RWPE2 (cell line): ENCODE measurements at regions not wholly inside any gene's neighbourhood (a gene's known extent, or its start where the extent isn't known, plus 50 kb on each side); places are given as distances from the start of the nearest gene placed in this dataset.

ENCODE experiments used
- ATAC-seq: fragments of 200-7000 bp; cut with Tn5 transposase; 3 replicates; pipeline ENCODE4 v1.9.1; 2021; ENCODE audit warnings: low read depth
- DNase-seq: peaks from one replicate; pipeline ENCODE4 v3.0.0-alpha.2; 2020; ENCODE audit warnings: low spot score
- H3K27ac ChIP-seq: fragments of 450-650 bp; 2 replicates; pipeline ENCODE4 v1.5.1; 2017; ENCODE audit warnings: mild to moderate bottlenecking; ENCODE audit not compliant: poor library complexity, severe bottlenecking
- H3K27me3 ChIP-seq: fragments of 250-450 bp; sonication (Bioruptor Pico); 2 replicates; pipeline ENCODE4 v1.5.1; 2021; ENCODE audit warnings: mild to moderate bottlenecking, moderate library complexity; ENCODE audit not compliant: insufficient read depth, poor library complexity, severe bottlenecking
- H3K36me3 ChIP-seq: fragments of 250-450 bp; sonication (Bioruptor Pico); 2 replicates; pipeline ENCODE4 v1.5.1; 2020; ENCODE audit warnings: low read depth, mild to moderate bottlenecking, moderate library complexity
- H3K4me1 ChIP-seq: fragments of 250-450 bp; sonication (Bioruptor Pico); 2 replicates; pipeline ENCODE4 v1.5.1; 2021; ENCODE audit warnings: mild to moderate bottlenecking, moderate library complexity; ENCODE audit not compliant: insufficient read depth, poor library complexity, severe bottlenecking
- H3K4me3 ChIP-seq: fragments of 250-450 bp; sonication (Bioruptor Pico); 2 replicates; pipeline ENCODE4 v1.5.1; 2021; ENCODE audit warnings: mild to moderate bottlenecking, moderate library complexity; ENCODE audit not compliant: severe bottlenecking
- H3K9me3 ChIP-seq: fragments of 250-450 bp; sonication (Bioruptor Pico); 2 replicates; pipeline ENCODE4 v1.5.1; 2021; ENCODE audit warnings: mild to moderate bottlenecking, moderate library complexity; ENCODE audit not compliant: severe bottlenecking
- CTCF ChIP-seq: fragments of 450-650 bp; IDR thresholded peaks from one replicate; pipeline ENCODE4 v1.5.1; 2017; ENCODE audit warnings: mild to moderate bottlenecking, moderate library complexity; ENCODE audit not compliant: poor library complexity, severe bottlenecking

- DNase-seq (no peak), ATAC-seq (no peak)
- Histone ChIP-seq H3K9me3 (no peaks in the 10 kb centered on the region), H3K36me3 (no peaks in the 10 kb centered on the region), H3K4me1 (no peaks in the 10 kb centered on the region), H3K4me3 (no peak overlapping the region), H3K27ac (no peak overlapping the region), H3K27me3 (no peaks in the 10 kb centered on the region)
- no peak for TF ChIP-seq CTCF
These were observed 419.1 kb downstream of the ENC1 start for GRCh38 chr5:74221413-74221812.

DNA sequence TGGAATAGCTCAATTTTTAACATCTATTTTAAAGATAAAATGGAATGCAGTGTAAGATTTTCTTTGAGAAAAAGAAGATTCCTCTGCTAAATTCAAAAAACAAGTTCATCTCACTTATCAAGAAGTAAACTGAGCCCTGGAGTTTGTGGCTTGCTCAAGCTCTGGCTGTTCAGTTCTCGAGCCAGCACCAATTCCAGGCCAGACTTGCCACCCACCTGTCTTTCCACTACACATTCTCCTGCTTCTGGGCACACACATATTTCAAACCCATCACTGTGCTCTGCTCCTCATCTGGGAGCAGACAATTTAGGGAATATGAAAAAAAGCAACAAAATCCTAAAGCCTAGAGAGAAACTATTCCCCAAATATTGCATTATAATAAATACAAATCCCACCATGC is 424.5 kb downstream of the ENC1 start:
- Histone ChIP-seq H3K27me3 (no peaks in the 10 kb centered on the region), H3K36me3 (no peaks in the 10 kb centered on the region), H3K27ac (no peak overlapping the region), H3K9me3 (no peaks in the 10 kb centered on the region), H3K4me3 (no peak overlapping the region), H3K4me1 (no peaks in the 10 kb centered on the region)
- no peak for ATAC-seq
- no peak for TF ChIP-seq CTCF
- no peak for DNase-seq

GRCh38 chr5:74212336-74212735 is 428.2 kb downstream of the ENC1 start:
- ATAC-seq (0 out of 3 replicates have a peak, but pooled peaks have one; percentile 49), DNase-seq (no peak)
- H3K27me3 ChIP-seq = no peaks in the 10 kb centered on the region
- TF ChIP-seq CTCF = peak; percentile 31
- H3K4me3 ChIP-seq = no peak overlapping the region
- H3K9me3 ChIP-seq = no peaks in the 10 kb centered on the region
- H3K4me1 ChIP-seq = peaks cover 2% of the 10 kb centered on the region
- no peaks in the 10 kb centered on the region for H3K36me3 ChIP-seq
- no peak overlapping the region for H3K27ac ChIP-seq

- no peak for ATAC-seq
- Histone ChIP-seq H3K4me3 (no peak overlapping the region), H3K9me3 (no peaks in the 10 kb centered on the region), H3K4me1 (peaks cover 18% of the 10 kb centered on the region), H3K36me3 (no peaks in the 10 kb centered on the region), H3K27ac (no peak overlapping the region), H3K27me3 (no peaks in the 10 kb centered on the region)
- TF ChIP-seq CTCF = no peak
- DNase-seq = no peak
These were observed 431.0 kb downstream of the ENC1 start for GRCh38 chr5:74209571-74209970.

- no peaks in the 10 kb centered on the region for H3K27me3 ChIP-seq
- no peak for TF ChIP-seq CTCF
- peak; percentile 86 for ATAC-seq
- H3K4me1 ChIP-seq = peaks cover 20% of the 10 kb centered on the region
- H3K36me3 ChIP-seq = no peaks in the 10 kb centered on the region
- no peak overlapping the region for H3K4me3 ChIP-seq
- H3K27ac ChIP-seq = no peak overlapping the region
- H3K9me3 ChIP-seq = no peaks in the 10 kb centered on the region
- DNase-seq = peak; percentile 89
These were observed 433.7 kb downstream of the ENC1 start for GRCh38 chr5:74206579-74207550.
